ENCODE measurements at regions not wholly inside any gene's neighbourhood (a gene's known extent, or its start where the extent isn't known, plus 50 kb on each side); places are given as distances from the start of the nearest gene placed in this dataset.

GRCh38 chrX:7272346-7272745 is 124.4 kb upstream of the PUDP start:
- H4K20me1 ChIP-seq (ENCODE audit: control insufficient read depth, insufficient read depth, low read length, poor library complexity, severe bottlenecking) = no peaks in the 10 kb centered on the region
- ChIA-PET CTCF (no interaction called here), POLR2A (no interaction called here)
- ATAC-seq (ENCODE audit: low read depth) (no peak), DNase-seq (no peak)
- H3K4me2 ChIP-seq (replicated peaks; ENCODE audit: low read depth, low read length, poor library complexity, severe bottlenecking) = no peak overlapping the region
- Mint-ChIP-seq H3K9me3 (ENCODE audit: insufficient read depth) (no peaks in the 10 kb centered on the region), H3K4me3 (no peak overlapping the region), H3K27me3 (no peaks in the 10 kb centered on the region), H3K27ac (no peak overlapping the region), H3K4me1 (peaks cover 14% of the 10 kb centered on the region)
- H3K4me3 ChIP-seq (ENCODE audit: control extremely low read depth in 1 of 5, extremely low read depth in 1 of 5, insufficient read depth in 1 of 5, low read depth in 2 of 5, low read length in 4 of 5) = no peak overlapping the region
- H2AFZ ChIP-seq (ENCODE audit: insufficient read depth, low read depth, low read length, poor library complexity, severe bottlenecking) = no peak overlapping the region
- intact Hi-C loops (cut with micrococcal nuclease) = no loop called here
- WGBS (ENCODE audit: insufficient coverage) = 100% methylated on average over 2 of the region's 6 CpGs
- H3K27me3 ChIP-seq (replicated peaks in 1 of 4; ENCODE audit: control extremely low read depth in 1 of 4, control insufficient read depth in 3 of 4, insufficient read depth in 4 of 4, low read length in 3 of 4) = no peaks in the 10 kb centered on the region
- H3K79me2 ChIP-seq (ENCODE audit: control insufficient read depth, insufficient read depth, low read length) = no peaks in the 10 kb centered on the region
- no peaks in the 10 kb centered on the region for H3K36me3 ChIP-seq (replicated peaks in 1 of 2; ENCODE audit: control extremely low read depth in 1 of 2, control insufficient read depth in 1 of 2, extremely low read depth in 1 of 2, insufficient read depth in 2 of 2, low read length in 1 of 2)
- no peak overlapping the region for H3K27ac ChIP-seq (ENCODE audit: low read length in 2 of 2)
- TF ChIP-seq CTCF (IDR thresholded peaks at IDR 0.05) = no peak
- no peak for TF ChIP-seq EZH2 (IDR thresholded peaks at IDR 0.05; ENCODE audit: borderline replicate concordance, insufficient read depth, low read depth, low read length, poor library complexity, severe bottlenecking)
- H3K4me1 ChIP-seq (ENCODE audit: control insufficient read depth in 2 of 2, insufficient read depth in 2 of 2, low read length in 2 of 2) = peaks cover 0 to 4% of the 10 kb centered on the region in 2 donors
- H3K9me3 ChIP-seq (ENCODE audit: control extremely low read depth in 1 of 3, control insufficient read depth in 2 of 3, insufficient read depth in 1 of 3, low read length in 2 of 3) = no peaks in the 10 kb centered on the region
- no peak overlapping the region for H3K9ac ChIP-seq (ENCODE audit: low read length)

GRCh38 chrX:7270933-7271332 is 123.0 kb upstream of the PUDP start:
- Histone ChIP-seq H3K4me3 (ENCODE audit: control extremely low read depth in 1 of 5, extremely low read depth in 1 of 5, insufficient read depth in 1 of 5, low read depth in 2 of 5, low read length in 4 of 5) (no peak overlapping the region), H3K4me1 (ENCODE audit: control insufficient read depth in 2 of 2, insufficient read depth in 2 of 2, low read length in 2 of 2) (peaks cover 0 to 4% of the 10 kb centered on the region in 2 donors), H3K9me3 (ENCODE audit: control extremely low read depth in 1 of 3, control insufficient read depth in 2 of 3, insufficient read depth in 1 of 3, low read length in 2 of 3) (no peaks in the 10 kb centered on the region), H4K20me1 (ENCODE audit: control insufficient read depth, insufficient read depth, low read length, poor library complexity, severe bottlenecking) (no peaks in the 10 kb centered on the region), H3K9ac (ENCODE audit: low read length) (no peak overlapping the region), H3K36me3 (replicated peaks in 1 of 2; ENCODE audit: control extremely low read depth in 1 of 2, control insufficient read depth in 1 of 2, extremely low read depth in 1 of 2, insufficient read depth in 2 of 2, low read length in 1 of 2) (no peaks in the 10 kb centered on the region), H3K79me2 (ENCODE audit: control insufficient read depth, insufficient read depth, low read length) (no peaks in the 10 kb centered on the region), H2AFZ (ENCODE audit: insufficient read depth, low read depth, low read length, poor library complexity, severe bottlenecking) (no peak overlapping the region), H3K27ac (ENCODE audit: low read length in 2 of 2) (no peak overlapping the region), H3K4me2 (replicated peaks; ENCODE audit: low read depth, low read length, poor library complexity, severe bottlenecking) (no peak overlapping the region), H3K27me3 (replicated peaks in 1 of 4; ENCODE audit: control extremely low read depth in 1 of 4, control insufficient read depth in 3 of 4, insufficient read depth in 4 of 4, low read length in 3 of 4) (no peaks in the 10 kb centered on the region)
- Mint-ChIP-seq H3K27ac (no peak overlapping the region), H3K27me3 (no peaks in the 10 kb centered on the region), H3K4me1 (peaks cover 14% of the 10 kb centered on the region), H3K4me3 (no peak overlapping the region), H3K9me3 (ENCODE audit: insufficient read depth) (no peaks in the 10 kb centered on the region)
- DNase-seq (no peak), ATAC-seq (ENCODE audit: low read depth) (no peak)
- ChIA-PET CTCF (no interaction called here), POLR2A (no interaction called here)
- intact Hi-C loops (cut with micrococcal nuclease) = no loop called here
- TF ChIP-seq CTCF (IDR thresholded peaks at IDR 0.05) (no peak), EZH2 (IDR thresholded peaks at IDR 0.05; ENCODE audit: borderline replicate concordance, insufficient read depth, low read depth, low read length, poor library complexity, severe bottlenecking) (no peak)
- no CpG with 5 or more reads among the region's 3 CpGs for WGBS (ENCODE audit: insufficient coverage)

Data from B cell (primary cell).